CD8-positive, alpha-beta memory T cell (primary cell): ENCODE measurements at regions not wholly inside any gene's neighbourhood (a gene's known extent, or its start where the extent isn't known, plus 50 kb on each side); places are given as distances from the start of the nearest gene placed in this dataset.

ENCODE experiments used
- CTCF ChIA-PET: fragments of 350-600 bp; sonication (Branson Sonifier 250); formaldehyde crosslinking; loops from one replicate; lab custom pipeline; 2021; ENCODE audit warnings: antibody characterized with exemption; lab: Charles Lee
- POLR2A ChIA-PET: fragments of 350-600 bp; sonication (Branson Sonifier 250); formaldehyde crosslinking; loops from one replicate; lab custom pipeline; 2021; ENCODE audit warnings: antibody characterized with exemption; lab: Charles Lee
- DNase-seq, 5 donors: peaks; one replicate each; pipeline versions ENCODE4 v3.0.0 to v3.0.0-alpha.2; 2020 to 2022; ENCODE audit warnings: mixed read lengths in 1 of 5
- H3K27ac ChIP-seq: one replicate; pipeline ENCODE4 v1.7.0; 2013; ENCODE audit warnings: low read depth, mild to moderate bottlenecking, low read length, moderate library complexity
- H3K27me3 ChIP-seq: 2 replicates; pipeline ENCODE4 v1.7.0; 2013; ENCODE audit warnings: low read length, mild to moderate bottlenecking; ENCODE audit not compliant: insufficient read depth, poor library complexity, severe bottlenecking
- H3K36me3 ChIP-seq: 2 replicates; pipeline ENCODE4 v1.7.0; 2013; ENCODE audit warnings: mild to moderate bottlenecking, low read length, moderate library complexity; ENCODE audit not compliant: insufficient read depth
- H3K4me1 ChIP-seq: 2 replicates; pipeline ENCODE4 v1.7.0; 2013; ENCODE audit warnings: mild to moderate bottlenecking, low read length, moderate library complexity; ENCODE audit not compliant: insufficient read depth
- H3K4me3 ChIP-seq: 2 replicates; pipeline ENCODE4 v1.7.0; 2013; ENCODE audit warnings: mild to moderate bottlenecking, low read length
- H3K9me3 ChIP-seq: 2 replicates; pipeline ENCODE4 v1.7.0; 2013; ENCODE audit warnings: mild to moderate bottlenecking, low read length
- H3K27ac Mint-ChIP-seq, 8 donors: one replicate each; pipeline ENCODE4 v1.8.0; 2020 to 2021; ENCODE audit warnings: mixed read lengths in 8 of 8, mild to moderate bottlenecking in 6 of 8, inconsistent platforms in 3 of 8, moderate library complexity in 3 of 8
- H3K27me3 Mint-ChIP-seq, 2 donors: one replicate each; pipeline ENCODE4 v1.8.0; 2020 to 2021; ENCODE audit warnings: mixed read lengths in 2 of 2, mild to moderate bottlenecking in 1 of 2, moderate library complexity in 1 of 2
- H3K36me3 Mint-ChIP-seq, 3 donors: one replicate each; pipeline ENCODE4 v1.8.0; 2020 to 2021; ENCODE audit warnings: mixed read lengths in 3 of 3, inconsistent platforms in 1 of 3, mild to moderate bottlenecking in 1 of 3
- H3K4me1 Mint-ChIP-seq, 3 donors: one replicate each; pipeline ENCODE4 v1.8.0; 2020 to 2021; ENCODE audit warnings: mixed read lengths in 3 of 3, inconsistent platforms in 1 of 3, mild to moderate bottlenecking in 1 of 3
- H3K4me3 Mint-ChIP-seq, 7 donors: one replicate each; pipeline ENCODE4 v1.8.0; 2020 to 2021; ENCODE audit warnings: mixed read lengths in 7 of 7, mild to moderate bottlenecking in 6 of 7, moderate library complexity in 4 of 7, inconsistent platforms in 2 of 7
- H3K9me3 Mint-ChIP-seq, 5 donors: one replicate each; pipeline ENCODE4 v1.8.0; 2020 to 2022; ENCODE audit warnings: mixed read lengths in 5 of 5, mild to moderate bottlenecking in 3 of 5, moderate library complexity in 2 of 5, inconsistent platforms in 1 of 5

DNA sequence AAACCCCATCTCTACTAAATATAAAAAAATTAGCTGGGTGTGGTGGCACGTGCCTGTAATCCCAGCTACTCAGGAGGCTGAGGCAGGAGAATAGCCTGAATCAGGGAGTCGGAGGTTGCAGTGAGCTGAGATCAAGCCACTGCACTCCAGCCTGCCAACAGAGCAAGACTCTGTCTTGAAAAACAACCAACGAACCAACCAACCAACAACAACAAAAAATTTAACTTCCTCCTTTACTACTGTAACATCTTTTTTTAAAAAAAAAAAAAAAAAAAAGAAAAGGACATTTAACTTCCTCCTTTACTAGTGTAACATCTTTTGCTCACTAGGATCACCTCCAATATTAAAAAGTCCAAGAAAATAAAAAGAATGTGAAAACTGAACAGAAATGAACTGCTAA, 92.3 kb upstream of the TMEM168 start:
- H3K9me3 Mint-ChIP-seq, result no peaks in the 10 kb centered on the region
- ChIA-PET CTCF (no interaction called here), POLR2A (no interaction called here)
- H3K4me3 Mint-ChIP-seq, result no peak overlapping the region
- Histone ChIP-seq H3K4me3 (no peak overlapping the region), H3K9me3 (no peaks in the 10 kb centered on the region), H3K4me1 (no peaks in the 10 kb centered on the region), H3K27ac (no peak overlapping the region), H3K27me3 (no peaks in the 10 kb centered on the region), H3K36me3 (no peaks in the 10 kb centered on the region)
- no peaks in the 10 kb centered on the region for H3K27me3 Mint-ChIP-seq
- peaks cover 11 to 36% (median 17%) of the 10 kb centered on the region in 3 donors for H3K36me3 Mint-ChIP-seq
- H3K4me1 Mint-ChIP-seq, result peaks cover 9 to 20% (median 16%) of the 10 kb centered on the region in 3 donors
- no peak overlapping the region for H3K27ac Mint-ChIP-seq
- DNase-seq, result no peak

DNA sequence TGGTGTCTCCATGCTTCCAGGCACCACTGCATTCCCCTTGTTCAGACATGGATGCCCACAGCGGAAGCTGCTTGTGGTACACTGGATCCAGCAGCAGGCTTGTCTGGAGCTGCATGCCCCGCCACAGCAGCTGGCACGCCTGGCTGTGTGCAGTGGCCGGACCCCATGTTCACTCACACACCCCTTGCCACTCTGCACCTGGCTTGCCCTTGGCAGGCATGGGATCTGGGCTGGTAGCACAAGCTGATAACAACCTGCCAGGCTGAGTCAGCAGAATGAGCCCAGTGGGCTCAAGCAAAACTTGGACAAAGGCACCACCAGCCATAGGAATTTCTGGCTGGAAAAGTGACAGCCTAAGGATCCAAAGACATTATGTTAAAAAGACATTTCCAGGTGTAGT, 91.8 kb upstream of the TMEM168 start:
- Mint-ChIP-seq H3K27me3 (no peaks in the 10 kb centered on the region), H3K4me1 (peaks cover 9 to 20% (median 16%) of the 10 kb centered on the region in 3 donors), H3K9me3 (no peaks in the 10 kb centered on the region), H3K4me3 (no peak overlapping the region), H3K36me3 (peaks cover 11 to 32% (median 17%) of the 10 kb centered on the region in 3 donors), H3K27ac (no peak overlapping the region)
- no peak for DNase-seq
- POLR2A ChIA-PET, result no interaction called here
- H3K36me3 ChIP-seq, result no peaks in the 10 kb centered on the region
- CTCF ChIA-PET, result no interaction called here
- H3K4me1 ChIP-seq, result no peaks in the 10 kb centered on the region
- no peaks in the 10 kb centered on the region for H3K9me3 ChIP-seq
- H3K4me3 ChIP-seq, result no peak overlapping the region
- H3K27me3 ChIP-seq, result no peaks in the 10 kb centered on the region
- no peak overlapping the region for H3K27ac ChIP-seq

GRCh38 chr7:112880818-112881418, 90.7 kb upstream of the TMEM168 start:
- no peaks in the 10 kb centered on the region for H3K27me3 Mint-ChIP-seq
- Histone ChIP-seq H3K36me3 (no peaks in the 10 kb centered on the region), H3K27ac (no peak overlapping the region), H3K9me3 (no peaks in the 10 kb centered on the region), H3K27me3 (no peaks in the 10 kb centered on the region), H3K4me3 (no peak overlapping the region), H3K4me1 (no peaks in the 10 kb centered on the region)
- no peak for DNase-seq
- no peaks in the 10 kb centered on the region for H3K9me3 Mint-ChIP-seq
- ChIA-PET POLR2A (no interaction called here), CTCF (no interaction called here)
- no peak overlapping the region for H3K27ac Mint-ChIP-seq
- H3K4me3 Mint-ChIP-seq, result no peak overlapping the region
- H3K36me3 Mint-ChIP-seq, result peaks cover 7 to 27% (median 15%) of the 10 kb centered on the region in 3 donors
- H3K4me1 Mint-ChIP-seq, result peaks cover 9 to 26% (median 18%) of the 10 kb centered on the region in 3 donors

DNA sequence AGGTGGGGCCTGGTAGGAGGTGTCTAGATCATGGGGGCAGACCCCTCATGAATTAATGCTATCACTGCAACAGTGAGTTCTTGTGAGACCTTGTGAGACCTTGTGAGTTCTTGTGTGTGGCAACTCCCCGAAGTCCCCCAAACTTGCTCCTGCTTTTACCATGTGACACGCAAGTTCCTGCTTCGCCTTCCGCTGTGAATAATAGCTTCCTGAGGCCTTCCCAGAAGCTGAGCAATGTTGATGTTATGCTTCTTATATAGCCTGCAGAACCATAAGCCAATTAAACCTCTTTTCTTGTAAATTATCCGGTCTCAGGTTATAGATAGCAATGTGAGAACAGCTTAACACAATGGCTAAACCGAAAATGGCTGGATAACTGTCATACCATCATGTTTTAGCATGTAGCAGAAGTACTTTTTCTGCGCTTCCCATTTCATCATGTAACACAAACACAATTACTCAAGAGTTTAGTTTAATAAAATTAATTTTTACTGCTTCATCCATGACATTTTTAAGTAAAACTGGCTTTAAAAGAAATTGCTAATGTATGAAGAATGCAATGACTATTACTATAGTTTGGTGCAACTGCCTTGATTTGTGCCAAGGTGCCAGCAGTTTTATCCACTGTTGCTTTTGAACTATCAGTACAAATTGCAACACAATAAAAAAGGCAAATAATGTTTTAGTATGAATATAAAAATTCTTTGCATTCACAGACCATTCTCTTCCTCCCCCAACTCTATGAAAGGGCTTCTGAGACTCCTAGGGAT, 87.7 kb upstream of the TMEM168 start:
- Histone ChIP-seq H3K4me3 (no peak overlapping the region), H3K4me1 (no peaks in the 10 kb centered on the region), H3K9me3 (no peaks in the 10 kb centered on the region), H3K27me3 (no peaks in the 10 kb centered on the region), H3K36me3 (no peaks in the 10 kb centered on the region), H3K27ac (no peak overlapping the region)
- no peaks in the 10 kb centered on the region for H3K9me3 Mint-ChIP-seq
- H3K27me3 Mint-ChIP-seq, result no peaks in the 10 kb centered on the region
- DNase-seq, result no peak
- peaks cover 17 to 27% (median 19%) of the 10 kb centered on the region in 3 donors for H3K4me1 Mint-ChIP-seq
- ChIA-PET CTCF (no interaction called here), POLR2A (no interaction called here)
- H3K36me3 Mint-ChIP-seq, result peaks cover 0 to 16% (median 13%) of the 10 kb centered on the region in 3 donors
- H3K27ac Mint-ChIP-seq, result peak overlapping the region in 1 of 8 donors; percentile 11
- H3K4me3 Mint-ChIP-seq, result no peak overlapping the region

DNA sequence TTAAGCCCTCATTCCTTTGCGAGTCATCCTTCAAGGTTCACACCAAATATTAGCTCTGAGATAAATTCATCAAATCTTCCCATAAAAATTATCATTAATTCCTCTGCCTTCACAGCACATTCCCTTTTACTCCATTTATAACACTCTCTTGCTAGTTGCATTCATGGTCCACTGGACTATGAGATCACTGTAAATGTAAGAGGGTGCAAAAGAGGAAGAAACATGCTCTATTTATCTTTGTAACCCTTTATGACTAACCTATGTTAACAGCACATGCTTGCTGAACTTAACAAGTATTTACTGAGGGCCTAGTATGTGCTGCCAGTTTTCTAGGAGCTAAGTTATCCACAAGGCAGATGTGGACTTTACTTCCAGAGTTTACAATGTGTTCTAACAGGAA, 86.7 kb upstream of the TMEM168 start:
- Histone ChIP-seq H3K36me3 (no peaks in the 10 kb centered on the region), H3K27ac (no peak overlapping the region), H3K4me3 (no peak overlapping the region), H3K4me1 (no peaks in the 10 kb centered on the region), H3K27me3 (no peaks in the 10 kb centered on the region), H3K9me3 (no peaks in the 10 kb centered on the region)
- Mint-ChIP-seq H3K27ac (peak overlapping the region in 1 of 8 donors; percentile 17), H3K9me3 (no peaks in the 10 kb centered on the region), H3K36me3 (peaks cover 0 to 16% (median 13%) of the 10 kb centered on the region in 3 donors), H3K4me3 (no peak overlapping the region), H3K4me1 (peaks cover 26 to 37% (median 29%) of the 10 kb centered on the region in 3 donors), H3K27me3 (no peaks in the 10 kb centered on the region)
- ChIA-PET CTCF (no interaction called here), POLR2A (no interaction called here)
- DNase-seq, result no peak

DNA sequence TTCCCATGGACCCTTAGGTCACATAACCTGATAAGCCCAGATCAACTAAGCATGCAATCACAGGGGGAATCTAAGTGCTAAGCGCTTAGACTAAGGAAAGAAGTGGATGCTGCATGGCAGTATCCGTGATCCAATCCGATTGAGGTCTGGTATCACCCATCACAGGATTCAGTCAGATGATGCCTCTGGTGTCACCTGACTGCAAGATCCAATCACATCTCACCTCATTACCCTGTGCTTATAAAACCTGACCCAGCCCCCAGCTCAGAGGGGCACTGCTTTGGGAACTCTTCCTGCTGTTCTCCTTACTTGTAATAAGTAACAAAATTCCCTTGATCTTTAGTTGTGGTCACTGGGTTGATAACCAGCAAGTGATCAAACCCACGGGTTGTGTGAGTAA, 84.7 kb upstream of the TMEM168 start:
- no peaks in the 10 kb centered on the region for H3K36me3 ChIP-seq
- Mint-ChIP-seq H3K4me1 (peaks cover 33 to 57% (median 49%) of the 10 kb centered on the region in 3 donors), H3K4me3 (no peak overlapping the region), H3K27ac (no peak overlapping the region), H3K36me3 (peaks cover 0 to 13% (median 12%) of the 10 kb centered on the region in 3 donors), H3K27me3 (no peaks in the 10 kb centered on the region), H3K9me3 (no peaks in the 10 kb centered on the region)
- no peak for DNase-seq
- H3K9me3 ChIP-seq, result no peaks in the 10 kb centered on the region
- no peaks in the 10 kb centered on the region for H3K27me3 ChIP-seq
- H3K4me3 ChIP-seq, result no peak overlapping the region
- H3K4me1 ChIP-seq, result no peaks in the 10 kb centered on the region
- ChIA-PET CTCF (no interaction called here), POLR2A (no interaction called here)
- no peak overlapping the region for H3K27ac ChIP-seq

- H3K27me3 ChIP-seq, result no peaks in the 10 kb centered on the region
- CTCF ChIA-PET, result no interaction called here
- H3K9me3 Mint-ChIP-seq, result no peaks in the 10 kb centered on the region
These were observed 83.8 kb upstream of the TMEM168 start for GRCh38 chr7:112873831-112874553.

More at GRCh38 chr7:112873831-112874553, 83.8 kb upstream of the TMEM168 start:
- H3K4me1 Mint-ChIP-seq, result peaks cover 35 to 62% (median 56%) of the 10 kb centered on the region in 3 donors
- H3K4me3 Mint-ChIP-seq, result no peak overlapping the region
- no peaks in the 10 kb centered on the region for H3K36me3 ChIP-seq
- H3K36me3 Mint-ChIP-seq, result peaks cover 3 to 13% (median 12%) of the 10 kb centered on the region in 3 donors
- H3K27ac ChIP-seq, result no peak overlapping the region
- POLR2A ChIA-PET, result no interaction called here
- H3K4me1 ChIP-seq, result no peaks in the 10 kb centered on the region
- no peaks in the 10 kb centered on the region for H3K9me3 ChIP-seq
- no peaks in the 10 kb centered on the region for H3K27me3 Mint-ChIP-seq
- no peak for DNase-seq
- no peak overlapping the region for H3K4me3 ChIP-seq
- peak overlapping the region in 1 of 8 donors; percentile 27 for H3K27ac Mint-ChIP-seq
